Mesothelial cell of epicardium (in vitro differentiated cells): ENCODE measurements at regions not wholly inside any gene's neighbourhood (a gene's known extent, or its start where the extent isn't known, plus 50 kb on each side); places are given as distances from the start of the nearest gene placed in this dataset.
"Not testable (repeated sequence)": the region's sequence is repeated elsewhere in the genome, so short reads cannot be mapped to it uniquely, and the experiment has no call there.

Experiments used
- DNase-seq, 2 experiments: peaks; one replicate each; pipeline ENCODE4 v3.0.0; 2021; ENCODE audit warnings: low spot score in 2 of 2; ENCODE audit not compliant: unreplicated experiment in 2 of 2
- H3K27ac Mint-ChIP-seq: 2 replicates; pipeline ENCODE4 v1.8.0; 2021; ENCODE audit warnings: mixed read lengths
- H3K27me3 Mint-ChIP-seq: 2 replicates; pipeline ENCODE4 v1.8.0; 2021; ENCODE audit warnings: low read depth, mixed read lengths
- H3K36me3 Mint-ChIP-seq: 2 replicates; pipeline ENCODE4 v1.8.0; 2021; ENCODE audit warnings: mixed read lengths
- H3K4me1 Mint-ChIP-seq: 2 replicates; pipeline ENCODE4 v1.8.0; 2021; ENCODE audit warnings: mixed read lengths
- H3K4me3 Mint-ChIP-seq: 2 replicates; pipeline ENCODE4 v1.8.0; 2021; ENCODE audit warnings: mild to moderate bottlenecking, moderate library complexity, mixed read lengths
- H3K9me3 Mint-ChIP-seq: 2 replicates; pipeline ENCODE4 v1.8.0; 2021; ENCODE audit warnings: mixed read lengths
- CTCF ChIP-seq: fragments of 200-600 bp; sonication (generic); IDR thresholded peaks from one replicate; pipeline ENCODE4 v1.5.0; 2021; ENCODE audit warnings: antibody characterized with exemption; ENCODE audit not compliant: unreplicated experiment

DNA sequence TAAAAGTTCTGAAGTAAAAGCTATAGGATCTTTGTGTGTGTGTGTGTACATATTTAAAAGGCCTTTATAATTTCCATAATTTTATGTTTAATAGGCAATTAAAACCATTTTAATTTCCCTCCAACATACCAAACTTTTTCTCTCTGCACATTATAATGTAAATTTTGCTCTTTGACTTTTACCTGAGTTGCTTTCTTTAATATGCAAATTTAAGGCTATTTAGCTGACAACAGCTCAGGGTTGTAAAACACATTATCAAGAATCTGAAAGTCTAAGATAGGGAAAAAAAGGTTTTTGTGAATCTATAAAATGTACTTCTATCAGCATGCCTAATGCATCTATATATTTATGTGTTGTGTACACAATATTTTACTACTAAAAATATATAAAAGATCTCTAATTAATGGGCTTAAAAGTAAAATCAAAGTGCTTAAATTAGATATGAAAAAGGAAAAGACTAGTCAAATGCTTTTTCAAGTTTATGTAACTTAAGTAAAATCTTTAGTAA lies 239.6 kb upstream of the RAI14 start:
- peaks cover 1% of the 10 kb centered on the region for H3K36me3 Mint-ChIP-seq
- no peak for TF ChIP-seq CTCF
- no peak overlapping the region for H3K27ac Mint-ChIP-seq
- no peak for DNase-seq
- no peaks in the 10 kb centered on the region for H3K27me3 Mint-ChIP-seq
- H3K9me3 Mint-ChIP-seq, result peaks cover 20% of the 10 kb centered on the region
- no peak overlapping the region for H3K4me3 Mint-ChIP-seq
- H3K4me1 Mint-ChIP-seq, result peaks cover 18% of the 10 kb centered on the region

DNA sequence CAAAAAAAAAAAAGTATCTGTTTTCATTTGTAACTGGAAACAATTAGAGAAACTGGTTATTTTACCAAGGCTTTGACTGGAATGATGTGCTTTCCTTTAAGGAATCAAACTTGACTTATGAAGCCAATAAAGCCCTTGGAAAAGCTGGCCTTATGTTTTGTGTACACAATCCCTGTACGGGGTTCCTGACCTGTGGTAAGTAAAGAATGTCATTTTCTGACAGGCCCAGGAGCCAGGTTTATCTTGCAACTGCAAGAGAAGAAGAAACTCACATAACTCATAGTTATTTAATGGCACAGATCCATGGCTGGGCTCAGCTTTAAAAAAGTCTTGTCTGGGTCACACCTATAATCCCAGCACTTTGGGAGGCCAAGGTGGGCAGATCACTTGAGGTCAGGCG lies 235.9 kb upstream of the RAI14 start:
- H3K27me3 Mint-ChIP-seq, H3K27ac Mint-ChIP-seq, H3K36me3 Mint-ChIP-seq, DNase-seq, H3K4me1 Mint-ChIP-seq, H3K4me3 Mint-ChIP-seq: not testable (repeated sequence)
- H3K9me3 Mint-ChIP-seq, result peaks cover 25% of the 10 kb centered on the region

GRCh38 chr5:34436761-34437501 lies 219.2 kb upstream of the RAI14 start:
- no peak overlapping the region for H3K27ac Mint-ChIP-seq
- no peak for TF ChIP-seq CTCF
- no peaks in the 10 kb centered on the region for H3K27me3 Mint-ChIP-seq
- H3K36me3 Mint-ChIP-seq, result no peaks in the 10 kb centered on the region
- no peak overlapping the region for H3K4me3 Mint-ChIP-seq
- DNase-seq, result no peak
- no peaks in the 10 kb centered on the region for H3K4me1 Mint-ChIP-seq
- peaks cover 19% of the 10 kb centered on the region for H3K9me3 Mint-ChIP-seq

GRCh38 chr5:34439601-34440000 lies 216.5 kb upstream of the RAI14 start:
- H3K36me3 Mint-ChIP-seq, result no peaks in the 10 kb centered on the region
- H3K9me3 Mint-ChIP-seq, result peaks cover 8% of the 10 kb centered on the region
- H3K27me3 Mint-ChIP-seq, result no peaks in the 10 kb centered on the region
- H3K4me3 Mint-ChIP-seq, result no peak overlapping the region
- no peak for TF ChIP-seq CTCF
- H3K27ac Mint-ChIP-seq, result no peak overlapping the region
- no peaks in the 10 kb centered on the region for H3K4me1 Mint-ChIP-seq
- no peak for DNase-seq

GRCh38 chr5:34441767-34442166 lies 214.4 kb upstream of the RAI14 start:
- H3K4me1 Mint-ChIP-seq, H3K4me3 Mint-ChIP-seq, H3K27ac Mint-ChIP-seq, H3K9me3 Mint-ChIP-seq, H3K36me3 Mint-ChIP-seq, DNase-seq, H3K27me3 Mint-ChIP-seq: not testable (repeated sequence)

DNA sequence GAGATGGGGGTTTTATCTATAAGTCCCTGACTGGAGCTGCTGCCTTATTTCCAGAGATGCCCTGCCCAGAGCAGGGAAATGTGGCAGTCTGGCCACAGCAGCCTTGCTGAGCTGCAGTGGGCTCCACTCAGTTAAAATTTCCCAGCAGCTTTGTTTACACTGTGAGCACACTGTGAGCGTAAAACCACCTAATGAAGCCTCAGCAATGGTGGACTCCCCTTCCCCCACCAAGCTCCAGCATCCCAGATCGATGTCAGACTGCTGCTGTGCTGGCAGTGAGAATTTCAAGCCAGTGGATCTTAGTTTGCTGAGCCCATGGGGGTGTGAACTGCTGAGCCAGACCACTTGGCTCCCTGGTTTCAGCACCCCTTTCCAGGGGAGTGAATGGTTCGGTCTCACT lies 208.7 kb upstream of the RAI14 start:
- Mint-ChIP-seq H3K36me3 (no peaks in the 10 kb centered on the region), H3K27ac (no peak overlapping the region), H3K4me3 (no peak overlapping the region), H3K4me1 (peaks cover 6% of the 10 kb centered on the region), H3K9me3 (peaks cover 6% of the 10 kb centered on the region), H3K27me3 (peaks cover 1% of the 10 kb centered on the region)
- no peak for DNase-seq
- no peak for TF ChIP-seq CTCF
